Endothelial cell (in vitro differentiated cells): ENCODE measurements at regions not wholly inside any gene's neighbourhood (a gene's known extent, or its start where the extent isn't known, plus 50 kb on each side); places are given as distances from the start of the nearest gene placed in this dataset.

Experiments
- DNase-seq: peaks from one replicate; pipeline ENCODE4 v3.0.0; 2021; ENCODE audit warnings: low spot score
- H3K27ac Mint-ChIP-seq: one replicate; pipeline ENCODE4 v1.8.0; 2021; ENCODE audit warnings: mixed read lengths, inconsistent platforms; ENCODE audit not compliant: unreplicated experiment
- H3K27me3 Mint-ChIP-seq: one replicate; pipeline ENCODE4 v1.8.0; 2021; ENCODE audit warnings: mild to moderate bottlenecking, moderate library complexity, mixed read lengths, inconsistent platforms; ENCODE audit not compliant: unreplicated experiment
- H3K36me3 Mint-ChIP-seq: one replicate; pipeline ENCODE4 v1.8.0; 2021; ENCODE audit warnings: mild to moderate bottlenecking, low read depth, mixed read lengths, inconsistent platforms; ENCODE audit not compliant: unreplicated experiment
- H3K4me1 Mint-ChIP-seq: one replicate; pipeline ENCODE4 v1.8.0; 2021; ENCODE audit warnings: mild to moderate bottlenecking, mixed read lengths, inconsistent platforms; ENCODE audit not compliant: unreplicated experiment
- H3K4me3 Mint-ChIP-seq: one replicate; pipeline ENCODE4 v1.8.0; 2021; ENCODE audit warnings: mild to moderate bottlenecking, mixed read lengths, inconsistent platforms; ENCODE audit not compliant: unreplicated experiment
- H3K9me3 Mint-ChIP-seq: one replicate; pipeline ENCODE4 v1.8.0; 2021; ENCODE audit warnings: mixed read lengths, inconsistent platforms; ENCODE audit not compliant: unreplicated experiment
- TF ChIP-seq, protein P1 (sequence below): fragments of 200-600 bp; sonication (generic); IDR thresholded peaks from one replicate; pipeline ENCODE4 v1.5.0; 2021; ENCODE audit warnings: antibody characterized with exemption; ENCODE audit not compliant: unreplicated experiment

DNA sequence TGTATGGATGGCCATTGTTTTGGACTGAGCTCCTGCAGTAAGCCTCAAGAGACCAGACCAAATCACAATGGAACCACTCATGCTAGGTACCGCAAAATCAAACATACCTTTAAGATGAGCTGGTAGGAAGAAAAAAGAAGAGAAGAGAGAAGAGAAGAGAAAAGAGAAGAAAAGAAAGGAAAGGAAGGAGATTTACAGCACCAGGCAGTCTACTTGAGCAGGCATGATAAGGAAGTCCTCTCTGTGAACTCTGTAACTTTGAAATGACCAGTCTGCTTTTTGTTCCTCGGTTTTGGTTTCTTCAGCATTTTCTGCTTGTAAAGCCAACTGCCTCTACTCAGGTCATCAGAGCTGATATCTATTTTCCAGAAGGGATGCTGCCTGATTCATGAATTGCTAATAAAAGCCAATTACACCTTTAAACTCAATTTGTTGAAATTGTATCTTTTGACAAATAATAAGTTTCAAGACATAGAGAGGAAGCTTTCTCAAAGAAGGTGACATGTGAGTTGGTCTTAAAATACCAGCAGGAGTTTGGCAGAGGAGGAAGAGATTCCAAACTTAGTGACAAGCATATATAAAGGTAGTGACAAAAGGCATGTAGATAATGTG lies 134.3 kb downstream of the UNC5CL start:
- no peak for DNase-seq
- Mint-ChIP-seq H3K27me3 (no peaks in the 10 kb centered on the region), H3K4me3 (no peak overlapping the region), H3K4me1 (peaks cover 5% of the 10 kb centered on the region), H3K27ac (no peak overlapping the region), H3K36me3 (no peaks in the 10 kb centered on the region), H3K9me3 (no peaks in the 10 kb centered on the region)
- TF ChIP-seq, protein P1, sequence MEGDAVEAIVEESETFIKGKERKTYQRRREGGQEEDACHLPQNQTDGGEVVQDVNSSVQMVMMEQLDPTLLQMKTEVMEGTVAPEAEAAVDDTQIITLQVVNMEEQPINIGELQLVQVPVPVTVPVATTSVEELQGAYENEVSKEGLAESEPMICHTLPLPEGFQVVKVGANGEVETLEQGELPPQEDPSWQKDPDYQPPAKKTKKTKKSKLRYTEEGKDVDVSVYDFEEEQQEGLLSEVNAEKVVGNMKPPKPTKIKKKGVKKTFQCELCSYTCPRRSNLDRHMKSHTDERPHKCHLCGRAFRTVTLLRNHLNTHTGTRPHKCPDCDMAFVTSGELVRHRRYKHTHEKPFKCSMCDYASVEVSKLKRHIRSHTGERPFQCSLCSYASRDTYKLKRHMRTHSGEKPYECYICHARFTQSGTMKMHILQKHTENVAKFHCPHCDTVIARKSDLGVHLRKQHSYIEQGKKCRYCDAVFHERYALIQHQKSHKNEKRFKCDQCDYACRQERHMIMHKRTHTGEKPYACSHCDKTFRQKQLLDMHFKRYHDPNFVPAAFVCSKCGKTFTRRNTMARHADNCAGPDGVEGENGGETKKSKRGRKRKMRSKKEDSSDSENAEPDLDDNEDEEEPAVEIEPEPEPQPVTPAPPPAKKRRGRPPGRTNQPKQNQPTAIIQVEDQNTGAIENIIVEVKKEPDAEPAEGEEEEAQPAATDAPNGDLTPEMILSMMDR = no peak

DNA sequence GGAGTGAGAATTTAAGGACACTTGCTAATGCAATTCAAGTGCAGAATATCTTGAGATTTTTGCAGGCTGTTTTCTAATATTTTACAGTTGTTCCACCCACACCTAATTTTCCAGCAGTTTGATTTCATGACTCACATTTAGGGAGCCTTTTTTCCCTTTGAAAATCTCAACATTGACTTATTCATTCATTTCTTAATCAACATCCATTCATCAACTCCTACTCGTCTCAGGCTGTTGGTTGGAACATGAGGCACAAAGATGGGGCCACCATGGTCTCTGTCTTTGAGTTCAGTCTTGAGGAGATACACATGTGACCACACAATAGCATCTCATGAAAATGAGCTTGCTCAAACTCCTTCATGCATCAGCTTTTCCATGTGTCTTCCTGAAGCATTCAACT lies 135.6 kb downstream of the UNC5CL start:
- DNase-seq = no peak
- Mint-ChIP-seq H3K36me3 (no peaks in the 10 kb centered on the region), H3K4me1 (peaks cover 5% of the 10 kb centered on the region), H3K27me3 (peaks cover 2% of the 10 kb centered on the region), H3K9me3 (no peaks in the 10 kb centered on the region), H3K27ac (no peak overlapping the region), H3K4me3 (no peak overlapping the region)
- TF ChIP-seq, protein P1 = no peak

DNA sequence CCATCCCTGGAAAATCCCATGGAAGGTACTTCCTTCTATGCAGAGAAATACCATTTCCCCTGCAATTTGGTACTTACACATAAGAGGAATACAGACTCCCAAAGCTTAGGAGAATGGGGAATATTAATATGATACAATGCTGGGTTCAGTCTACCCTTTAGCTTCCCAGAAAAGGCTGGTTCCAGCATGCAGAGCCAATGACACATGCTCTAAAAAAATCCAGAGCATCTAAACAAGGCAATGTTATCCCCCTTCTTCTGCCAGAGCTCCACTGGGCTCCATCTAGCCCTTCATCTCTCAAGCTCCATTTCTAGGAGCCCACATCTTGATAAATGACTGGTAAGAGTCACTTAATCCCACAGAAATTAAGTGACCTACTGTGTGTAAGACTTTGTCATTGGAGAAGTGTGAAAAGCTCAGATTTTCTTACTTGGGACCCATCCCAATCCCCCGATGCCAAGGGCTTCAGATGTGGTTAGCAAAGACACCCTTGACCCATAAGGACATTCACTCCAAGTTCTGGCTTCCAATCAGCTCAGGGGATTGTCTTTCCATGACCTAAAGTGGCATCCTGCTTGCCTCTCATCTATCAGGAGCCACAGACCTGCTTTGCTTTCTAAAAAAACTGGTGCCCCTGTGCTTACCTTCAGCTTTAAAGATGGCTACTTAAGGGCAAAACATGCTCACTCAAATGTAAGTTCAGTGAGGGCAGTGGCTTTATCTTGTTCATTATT lies 137.5 kb downstream of the UNC5CL start:
- Mint-ChIP-seq H3K4me3 (no peak overlapping the region), H3K27ac (no peak overlapping the region), H3K36me3 (no peaks in the 10 kb centered on the region), H3K9me3 (no peaks in the 10 kb centered on the region), H3K27me3 (peaks cover 2% of the 10 kb centered on the region), H3K4me1 (no peaks in the 10 kb centered on the region)
- DNase-seq = no peak
- TF ChIP-seq, protein P1 = no peak

DNA sequence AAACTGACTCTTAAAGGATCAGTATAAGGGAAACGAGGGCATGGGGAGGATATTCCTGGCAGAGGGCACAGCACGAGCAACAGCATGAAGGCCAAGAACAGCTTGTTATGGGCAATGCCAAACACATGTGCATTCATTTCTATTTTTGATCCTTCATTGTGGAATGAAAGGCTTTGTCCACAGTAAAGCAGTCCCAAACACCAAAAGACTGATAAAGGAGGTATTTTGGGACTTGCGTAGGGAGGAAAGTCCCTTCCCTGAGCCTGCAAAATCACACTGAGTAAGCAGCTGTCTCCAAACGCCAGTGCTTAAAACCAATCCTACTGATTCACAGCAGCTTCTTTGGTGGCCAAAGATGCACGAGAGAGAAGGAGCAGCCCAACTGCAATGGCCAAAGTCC lies 138.2 kb downstream of the UNC5CL start:
- Mint-ChIP-seq H3K36me3 (no peaks in the 10 kb centered on the region), H3K27ac (no peak overlapping the region), H3K4me1 (no peaks in the 10 kb centered on the region), H3K27me3 (peaks cover 2% of the 10 kb centered on the region), H3K4me3 (no peak overlapping the region), H3K9me3 (no peaks in the 10 kb centered on the region)
- no peak for DNase-seq
- TF ChIP-seq, protein P1 = no peak

DNA sequence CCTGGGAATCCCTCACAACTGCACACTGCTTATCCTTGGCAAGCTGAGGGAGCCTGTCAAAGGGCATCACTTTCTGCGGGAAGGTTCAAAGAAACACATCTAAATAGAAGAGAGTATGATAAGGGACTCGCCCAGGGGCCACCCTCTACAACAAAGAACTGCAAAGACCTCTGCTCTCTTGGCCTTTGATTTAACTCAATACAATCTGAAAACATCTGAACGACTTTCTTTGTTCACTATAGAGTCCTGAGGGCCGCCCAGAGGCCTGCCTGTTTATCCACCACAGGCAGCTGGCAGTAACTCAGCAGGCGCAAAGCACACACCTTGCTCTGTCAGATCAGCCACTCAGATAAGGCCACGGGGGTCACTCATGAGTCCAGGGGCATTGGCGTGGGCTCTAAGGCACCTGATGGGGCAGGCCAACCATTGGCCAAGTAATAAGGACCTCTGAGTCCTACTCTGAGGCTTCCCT lies 139.3 kb downstream of the UNC5CL start:
- H3K27ac Mint-ChIP-seq = no peak overlapping the region
- DNase-seq = no peak
- H3K4me3 Mint-ChIP-seq = no peak overlapping the region
- peaks cover 2% of the 10 kb centered on the region for H3K27me3 Mint-ChIP-seq
- H3K4me1 Mint-ChIP-seq = peaks cover 4% of the 10 kb centered on the region
- H3K9me3 Mint-ChIP-seq = no peaks in the 10 kb centered on the region
- TF ChIP-seq, protein P1 = no peak
- no peaks in the 10 kb centered on the region for H3K36me3 Mint-ChIP-seq
